NCI-H510A treated with DMSO at 0.1 percent for 48 hours (cell line): ENCODE measurements at regions not wholly inside any gene's neighbourhood (a gene's known extent, or its start where the extent isn't known, plus 50 kb on each side); places are given as distances from the start of the nearest gene placed in this dataset.

Experiments
- DNase-seq: peaks from one replicate; lab custom pipeline; 2025; lab: John Stamatoyannopoulos, UW

GRCh38 chr7:3195160-3195559 lies 105.9 kb upstream of the SDK1 start:
- DNase-seq, result no peak

GRCh38 chr7:3196629-3197400 lies 104.2 kb upstream of the SDK1 start:
- no peak for DNase-seq

DNA sequence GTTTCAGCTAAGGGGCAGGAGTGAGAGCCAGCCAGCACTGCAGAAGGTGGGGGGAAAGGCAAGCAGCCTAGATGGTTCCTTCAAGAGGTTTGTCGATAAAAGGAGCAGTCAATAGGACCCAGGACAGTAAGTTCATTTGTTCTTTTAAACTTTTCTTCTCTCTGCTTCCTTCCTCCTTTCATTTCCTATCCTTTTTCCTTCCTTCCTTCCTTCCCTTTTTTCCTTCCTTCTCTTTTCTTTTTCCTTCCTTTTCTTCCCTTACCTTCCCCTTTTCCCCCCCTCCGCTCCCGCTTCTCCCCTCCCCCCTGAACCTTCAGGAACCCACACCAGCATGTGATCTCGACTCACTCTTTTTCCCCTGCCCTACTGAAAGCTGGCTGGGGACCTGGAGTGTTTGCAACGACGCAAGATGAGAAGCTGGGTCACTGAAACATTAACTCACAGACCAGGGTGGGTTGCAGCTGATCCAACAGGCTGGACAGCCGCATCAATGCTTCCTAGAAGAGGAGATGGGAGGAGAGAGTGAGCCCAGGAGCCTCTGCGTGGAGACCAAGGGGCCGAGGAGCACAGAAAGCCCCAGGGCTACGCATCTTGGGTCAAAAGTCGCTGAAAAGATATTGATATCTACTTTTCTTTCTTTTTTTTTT lies 103.4 kb upstream of the SDK1 start:
- no peak for DNase-seq

DNA sequence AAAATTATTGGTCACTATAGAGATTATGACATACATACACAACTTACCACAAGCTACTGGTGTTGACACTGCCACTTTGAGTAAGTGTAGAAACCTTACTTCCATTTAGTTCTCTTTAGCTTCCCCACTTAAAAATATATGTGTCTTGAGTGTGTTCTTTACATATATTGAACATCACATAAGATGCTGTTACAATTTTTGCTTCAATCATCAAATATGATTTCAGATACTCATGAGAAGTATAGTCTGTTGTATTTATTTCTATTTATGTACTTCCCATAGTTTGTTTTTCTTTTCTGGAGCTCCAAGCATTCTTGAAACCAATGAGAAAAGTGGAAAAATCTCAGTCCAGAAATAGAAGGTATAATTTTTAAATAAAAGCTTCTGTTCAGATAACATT lies 102.7 kb upstream of the SDK1 start:
- DNase-seq, result no peak

- DNase-seq, result no peak
Measured at GRCh38 chr7:3200504-3200903, 100.5 kb upstream of the SDK1 start.

DNA sequence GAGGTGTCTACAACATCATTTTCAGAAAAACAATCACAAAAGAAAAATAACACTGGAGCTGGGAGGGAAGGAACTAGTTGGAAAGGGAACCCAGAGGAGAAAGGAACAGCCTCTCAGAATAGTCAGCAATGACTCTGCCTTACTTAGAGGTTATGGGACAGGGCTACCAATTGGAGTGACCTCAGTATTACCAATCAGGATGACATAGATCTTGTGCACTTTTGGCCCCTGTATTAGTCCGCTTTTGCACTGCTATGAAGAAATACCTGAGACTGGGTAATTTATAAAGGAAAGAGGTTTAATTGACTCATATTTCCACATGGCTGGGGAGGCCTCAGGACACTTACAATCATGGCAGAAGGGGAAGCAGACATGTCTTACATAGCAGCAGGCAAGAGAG lies 99.7 kb upstream of the SDK1 start:
- no peak for DNase-seq

- no peak for DNase-seq
Measured at GRCh38 chr7:3201937-3202710, 98.9 kb upstream of the SDK1 start.

DNA sequence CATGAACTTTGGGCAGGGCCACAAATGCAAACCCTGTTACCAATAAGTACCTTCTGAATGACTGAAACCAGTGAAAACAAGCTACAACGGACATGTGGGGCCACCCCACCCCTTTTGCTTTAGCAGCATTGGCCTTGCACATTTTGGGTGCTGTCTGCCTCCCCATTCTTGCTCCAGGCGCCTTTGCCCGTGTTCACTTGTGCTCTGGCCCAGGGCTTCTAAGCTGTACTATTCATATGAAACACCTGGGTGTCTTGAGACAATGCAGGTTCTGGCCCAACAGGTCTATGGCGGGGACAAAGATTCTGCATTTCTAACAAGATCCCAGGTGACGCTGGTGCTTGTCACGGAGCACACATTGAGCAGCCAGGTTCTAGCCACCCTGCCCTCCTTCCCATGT lies 96.5 kb upstream of the SDK1 start:
- no peak for DNase-seq

DNA sequence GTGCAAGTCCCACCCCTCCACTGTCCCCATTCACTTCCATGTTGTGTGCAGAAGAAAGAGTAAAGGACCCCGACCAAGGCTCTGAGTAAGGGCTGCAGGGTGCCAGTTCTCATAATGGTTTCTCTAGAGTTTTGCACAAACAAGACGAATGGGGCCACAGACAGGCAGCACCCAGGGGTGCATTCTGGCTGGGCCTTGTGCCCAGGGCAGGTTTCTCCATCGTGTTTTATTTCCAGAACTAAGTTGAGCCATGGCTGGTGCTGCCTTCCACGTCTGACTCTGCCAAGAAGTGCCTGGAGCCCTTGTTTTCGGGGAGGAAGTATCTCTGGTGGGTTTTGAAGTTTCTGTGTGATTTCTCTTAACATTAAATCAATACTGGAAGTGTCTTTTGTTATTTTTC lies 95.0 kb upstream of the SDK1 start:
- no peak for DNase-seq

DNA sequence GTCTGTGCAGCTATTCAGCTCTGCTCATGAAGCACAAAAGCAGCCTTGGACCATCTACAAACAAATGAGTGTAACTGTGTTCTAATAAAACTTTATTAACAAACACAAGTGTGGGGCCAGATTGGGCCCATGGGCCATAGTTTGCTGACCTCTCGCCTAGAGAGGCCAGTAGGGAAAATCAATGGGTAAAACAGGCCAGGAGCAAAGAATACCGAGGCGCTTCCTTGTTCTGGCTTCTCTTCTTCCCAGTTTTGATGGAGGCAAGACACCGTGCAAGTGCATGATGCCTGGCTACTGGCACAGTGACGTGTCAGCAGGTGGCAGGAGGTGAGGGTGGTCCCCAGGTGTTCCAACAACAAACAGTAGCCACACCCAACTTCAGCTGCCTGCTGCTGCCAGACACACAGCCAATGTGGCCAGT lies 94.3 kb upstream of the SDK1 start:
- DNase-seq, result no peak

DNA sequence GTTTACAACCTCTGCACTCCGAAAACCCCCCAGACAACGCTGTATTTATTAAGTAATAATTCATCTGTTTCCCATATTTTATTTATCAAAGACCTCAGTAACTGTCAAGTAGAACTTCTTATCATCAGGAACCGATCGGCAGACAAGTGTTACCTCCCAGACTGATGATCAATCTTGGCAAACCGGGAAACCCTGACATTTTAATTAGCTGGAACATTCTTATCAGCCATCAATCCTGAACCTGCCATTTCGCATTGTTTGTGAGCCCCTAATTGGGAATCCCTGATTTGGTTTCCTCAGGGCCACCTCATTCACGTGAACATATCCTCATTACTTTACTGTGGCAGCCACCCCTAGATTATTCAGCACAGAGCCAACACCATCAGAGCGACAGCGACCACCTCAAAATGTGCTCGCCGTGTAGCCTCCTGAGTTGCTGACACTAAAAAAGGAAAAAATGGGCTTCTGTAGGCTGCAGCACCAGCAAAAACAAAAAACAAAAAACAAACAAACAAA lies 93.6 kb upstream of the SDK1 start:
- DNase-seq, result no peak

GRCh38 chr7:3210531-3210930 lies 90.5 kb upstream of the SDK1 start:
- DNase-seq, result no peak

- no peak for DNase-seq
Measured at GRCh38 chr7:3214090-3214413, 87.0 kb upstream of the SDK1 start.

DNA sequence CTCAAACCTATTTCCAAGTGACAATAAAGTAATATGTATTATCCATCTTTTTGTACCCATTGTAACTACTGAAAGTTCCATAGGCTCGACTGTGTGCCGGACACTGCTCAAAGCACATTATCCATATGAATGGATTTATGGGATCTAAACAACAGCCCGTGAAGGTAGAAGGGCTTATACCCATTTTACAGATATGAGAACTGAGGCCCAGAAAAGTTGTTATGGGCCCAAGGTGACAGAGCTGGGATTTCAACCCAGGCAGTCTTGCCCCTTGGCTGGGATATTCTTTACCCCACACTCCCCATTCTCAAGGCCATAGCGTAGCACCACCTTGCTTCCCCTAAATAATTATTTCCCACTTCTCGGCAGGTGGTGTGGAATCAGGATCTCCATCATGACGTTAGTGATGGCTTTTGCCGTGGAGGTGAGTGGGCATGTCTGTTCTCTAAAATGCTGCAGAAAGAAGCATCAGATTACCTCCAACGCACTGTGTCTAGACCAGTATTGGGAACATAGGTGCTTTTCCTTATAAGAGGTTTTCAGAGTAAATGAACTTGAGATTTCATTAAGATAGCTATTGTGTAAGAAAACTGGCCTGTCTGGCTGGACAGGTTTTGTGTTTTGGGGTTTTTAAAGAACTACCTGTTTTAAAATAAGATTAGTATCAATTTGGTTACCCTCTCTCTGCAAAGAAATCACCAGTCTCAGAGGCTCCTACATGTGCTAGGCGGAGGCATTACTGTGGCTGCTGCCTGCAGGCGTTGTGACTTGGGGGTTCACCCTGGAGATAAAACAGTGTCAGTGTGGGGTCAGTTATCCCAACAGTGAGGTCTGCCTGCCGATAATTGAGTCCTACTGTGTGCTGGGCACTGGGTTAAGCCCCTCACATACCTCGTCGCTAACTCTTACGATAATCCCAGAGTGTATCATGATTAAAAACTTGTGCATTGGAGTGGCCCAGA lies 85.1 kb upstream of the SDK1 start:
- DNase-seq, result no peak

DNA sequence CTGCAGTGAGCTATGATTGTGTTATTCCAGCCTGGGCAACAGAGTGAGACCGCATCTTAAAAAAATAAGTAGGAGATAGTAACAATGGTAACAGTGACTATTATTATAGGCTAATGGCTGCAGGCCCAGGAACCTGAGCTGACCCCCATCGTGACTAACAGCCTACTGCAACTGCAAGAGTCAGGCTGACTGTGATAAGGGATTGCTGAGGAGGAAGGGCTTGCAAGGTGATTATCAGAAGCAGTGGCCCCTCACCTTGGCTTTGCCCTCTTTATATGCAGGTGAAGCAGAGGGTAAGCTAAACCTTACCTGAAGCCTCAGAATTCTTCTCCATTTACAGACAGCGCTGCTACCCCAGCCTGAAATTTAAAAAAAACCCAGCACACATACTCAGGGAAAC lies 83.9 kb upstream of the SDK1 start:
- DNase-seq, result no peak

- no peak for DNase-seq
Measured at GRCh38 chr7:3218411-3219225, 82.4 kb upstream of the SDK1 start.

DNA sequence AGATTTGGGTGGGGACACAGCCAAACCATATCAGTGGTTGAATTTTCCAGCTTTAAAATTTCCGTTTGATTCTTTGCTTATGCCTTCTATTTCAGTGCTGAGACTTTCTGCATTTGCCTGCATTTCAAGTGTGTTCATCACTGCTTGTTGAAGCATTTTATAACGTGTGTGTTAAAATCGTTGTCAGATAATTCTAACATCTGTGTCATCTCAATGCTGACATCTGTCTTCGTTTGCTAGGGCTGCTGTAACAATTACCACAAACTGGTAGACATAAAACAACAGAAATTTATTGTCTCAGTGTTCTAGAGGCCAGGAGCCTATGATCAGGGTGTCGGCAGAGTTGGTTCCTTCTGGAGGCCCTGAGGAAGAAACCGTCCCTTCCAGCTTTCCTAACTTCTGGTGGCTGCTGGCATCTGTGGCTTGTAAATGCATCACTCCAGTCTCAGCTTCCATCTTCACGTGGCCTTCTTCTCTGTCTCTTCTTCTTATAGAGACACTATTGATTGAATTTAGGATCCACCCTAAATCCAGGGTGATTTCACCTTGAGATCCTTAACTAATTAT lies 71.1 kb upstream of the SDK1 start:
- DNase-seq, result no peak

DNA sequence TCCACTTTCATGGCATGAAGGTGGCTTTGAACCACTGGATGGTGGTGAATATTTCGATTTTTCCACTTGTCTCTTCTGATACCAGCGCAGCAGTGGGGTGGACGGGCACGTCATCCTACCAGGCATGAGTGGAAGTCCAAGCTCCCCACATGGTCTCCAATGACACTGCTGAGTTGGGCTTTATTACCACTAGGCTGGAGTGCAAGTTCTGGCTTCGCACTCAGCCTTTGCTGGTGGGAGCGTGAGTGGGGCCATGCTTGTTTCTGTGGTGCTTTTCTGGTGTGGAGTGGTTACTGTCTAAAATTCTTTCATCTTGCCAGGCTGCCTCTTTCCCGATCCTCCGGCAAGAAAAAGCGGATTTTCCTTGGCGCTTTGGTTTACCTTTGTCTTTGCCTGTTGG lies 70.1 kb upstream of the SDK1 start:
- DNase-seq, result no peak

- DNase-seq, result no peak
Measured at GRCh38 chr7:3232228-3232627, 68.8 kb upstream of the SDK1 start.

- no peak for DNase-seq
Measured at GRCh38 chr7:3233301-3233700, 67.8 kb upstream of the SDK1 start.

GRCh38 chr7:3234051-3234450 lies 67.0 kb upstream of the SDK1 start:
- DNase-seq, result no peak
